GM23338 (cell line): ENCODE measurements at regions not wholly inside any gene's neighbourhood (a gene's known extent, or its start where the extent isn't known, plus 50 kb on each side); places are given as distances from the start of the nearest gene placed in this dataset.

Source experiments
- ATAC-seq: fragments of 200-7000 bp; cut with Tn5 transposase; 3 replicates; pipeline ENCODE4 v1.9.1; 2020
- DNase-seq: peaks from one replicate; pipeline ENCODE4 v3.0.0-alpha.2; 2015; ENCODE audit warnings: low spot score
- H2AFZ ChIP-seq: fragments of 200-600 bp; sonication (generic); 2 replicates; pipeline ENCODE4 v1.8.0; 2016; ENCODE audit warnings: antibody characterized with exemption, mild to moderate bottlenecking, moderate library complexity
- H3F3A ChIP-seq: fragments of 200-600 bp; sonication (generic); replicated peaks from 2 replicates; pipeline ENCODE4 v1.8.0; 2017; ENCODE audit warnings: antibody characterized with exemption, mixed run types, low read depth
- H3K27ac ChIP-seq: fragments of 200-600 bp; sonication (generic); 2 replicates; pipeline ENCODE4 v1.6.1; 2016; ENCODE audit warnings: low read depth
- H3K27me3 ChIP-seq: fragments of 200-600 bp; sonication (generic); 2 replicates; pipeline ENCODE4 v1.8.0; 2016; ENCODE audit warnings: mild to moderate bottlenecking, mixed run types, moderate library complexity; ENCODE audit not compliant: insufficient read depth
- H3K36me3 ChIP-seq: fragments of 200-600 bp; sonication (generic); 2 replicates; pipeline ENCODE4 v1.8.0; 2016; ENCODE audit warnings: mild to moderate bottlenecking; ENCODE audit not compliant: insufficient read depth
- H3K4me1 ChIP-seq: fragments of 200-600 bp; sonication (generic); 2 replicates; pipeline ENCODE4 v1.8.0; 2016; ENCODE audit warnings: mild to moderate bottlenecking, moderate library complexity; ENCODE audit not compliant: insufficient read depth
- H3K4me2 ChIP-seq: fragments of 200-600 bp; sonication (generic); 2 replicates; pipeline ENCODE4 v1.7.1; 2017; ENCODE audit warnings: mixed run types
- H3K4me3 ChIP-seq: fragments of 200-600 bp; sonication (generic); 2 replicates; pipeline ENCODE4 v1.6.1; 2016; ENCODE audit warnings: mixed run types
- H3K79me2 ChIP-seq: fragments of 200-600 bp; sonication (generic); replicated peaks from 2 replicates; pipeline ENCODE4 v1.8.0; 2017; ENCODE audit warnings: mild to moderate bottlenecking; ENCODE audit not compliant: insufficient read depth
- H3K9me2 ChIP-seq: fragments of 200-600 bp; sonication (generic); 2 replicates; pipeline ENCODE4 v1.8.0; 2017; ENCODE audit not compliant: insufficient read depth
- H4K20me1 ChIP-seq: fragments of 200-600 bp; sonication (generic); replicated peaks from 2 replicates; pipeline ENCODE4 v1.8.0; 2017; ENCODE audit warnings: mild to moderate bottlenecking; ENCODE audit not compliant: insufficient read depth
- H3K27ac Mint-ChIP-seq: 2 replicates; pipeline ENCODE4 v1.8.0; 2020; ENCODE audit warnings: inconsistent platforms, mild to moderate bottlenecking, moderate library complexity, mixed read lengths
- H3K27me3 Mint-ChIP-seq: 3 replicates; pipeline ENCODE4 v1.8.0; 2022; ENCODE audit warnings: low read depth, mild to moderate bottlenecking, moderate library complexity, mixed read lengths, inconsistent platforms; ENCODE audit not compliant: insufficient read depth, poor library complexity
- H3K36me3 Mint-ChIP-seq: 3 replicates; pipeline ENCODE4 v1.8.0; 2021; ENCODE audit warnings: low read depth, mild to moderate bottlenecking, inconsistent platforms, moderate library complexity, mixed read lengths
- H3K4me1 Mint-ChIP-seq: 3 replicates; pipeline ENCODE4 v1.8.0; 2020; ENCODE audit warnings: mild to moderate bottlenecking, inconsistent platforms, mixed read lengths
- H3K4me3 Mint-ChIP-seq: 3 replicates; pipeline ENCODE4 v1.8.0; 2021; ENCODE audit warnings: moderate library complexity, mild to moderate bottlenecking, inconsistent platforms, mixed read lengths
- H3K9me3 Mint-ChIP-seq: 3 replicates; pipeline ENCODE4 v1.8.0; 2020; ENCODE audit warnings: moderate library complexity, mild to moderate bottlenecking, inconsistent platforms, mixed read lengths
- JUNB ChIP-seq: IDR thresholded peaks from one replicate; pipeline ENCODE4 v1.6.1; 2016; ENCODE audit warnings: antibody characterized with exemption; ENCODE audit not compliant: unreplicated experiment
- POLR2AphosphoS5 ChIP-seq: IDR thresholded peaks from 2 replicates; pipeline ENCODE4 v1.6.1; 2016; ENCODE audit warnings: antibody characterized with exemption, low read depth
- STAT1 ChIP-seq: IDR thresholded peaks from one replicate; pipeline ENCODE4 v1.6.1; 2016; ENCODE audit warnings: antibody characterized with exemption; ENCODE audit not compliant: unreplicated experiment
- ZNF114 ChIP-seq: fragments of 250-450 bp; sonication (Bioruptor Pico); IDR thresholded peaks from 2 replicates; pipeline ENCODE4 v1.5.0; 2020; ENCODE audit warnings: mild to moderate bottlenecking, moderate library complexity
- ZNF331 ChIP-seq: fragments of 250-450 bp; sonication (Bioruptor Pico); IDR thresholded peaks from 2 replicates; pipeline ENCODE4 v1.5.0; 2020; ENCODE audit warnings: low read depth, mild to moderate bottlenecking, moderate library complexity
- TF ChIP-seq, protein P1 (sequence below): fragments of 250-450 bp; sonication (Bioruptor Pico); IDR thresholded peaks from 2 replicates; pipeline ENCODE4 v1.5.0; 2020; ENCODE audit warnings: mild to moderate bottlenecking, moderate library complexity
- TF ChIP-seq, protein P2 (sequence below), 2 experiments: fragments of 200-600 bp in 1 of 2; sonication (generic) in 1 of 2; conservative IDR thresholded peaks; 2 replicates each; pipeline versions ENCODE4 v1.5.1 to v1.6.1; 2016 to 2017; ENCODE audit warnings: antibody characterized with exemption in 2 of 2, low read depth in 2 of 2, mild to moderate bottlenecking in 2 of 2, moderate library complexity in 1 of 2

DNA sequence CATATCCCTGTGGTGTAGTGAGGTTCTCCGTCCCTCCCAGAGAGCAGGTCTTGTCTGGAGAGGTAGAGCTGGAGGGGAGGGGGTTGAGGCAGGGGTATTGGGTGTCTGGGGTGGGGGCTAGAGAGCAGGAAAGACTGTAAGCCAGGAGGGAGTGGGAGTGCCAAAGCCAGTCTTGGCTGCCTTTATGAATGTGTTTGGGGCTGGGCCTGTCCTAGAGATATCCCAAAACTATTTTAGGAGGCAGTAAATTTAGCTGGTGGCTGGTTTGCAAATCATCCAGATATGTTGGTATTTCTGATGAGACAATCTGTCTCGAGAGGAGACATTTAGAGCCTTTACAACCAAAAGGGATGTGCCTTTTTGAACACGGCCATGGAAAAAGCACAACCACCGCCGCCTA lies 166.6 kb downstream of the TLE3 start (continued):
- TF ChIP-seq, protein P1, sequence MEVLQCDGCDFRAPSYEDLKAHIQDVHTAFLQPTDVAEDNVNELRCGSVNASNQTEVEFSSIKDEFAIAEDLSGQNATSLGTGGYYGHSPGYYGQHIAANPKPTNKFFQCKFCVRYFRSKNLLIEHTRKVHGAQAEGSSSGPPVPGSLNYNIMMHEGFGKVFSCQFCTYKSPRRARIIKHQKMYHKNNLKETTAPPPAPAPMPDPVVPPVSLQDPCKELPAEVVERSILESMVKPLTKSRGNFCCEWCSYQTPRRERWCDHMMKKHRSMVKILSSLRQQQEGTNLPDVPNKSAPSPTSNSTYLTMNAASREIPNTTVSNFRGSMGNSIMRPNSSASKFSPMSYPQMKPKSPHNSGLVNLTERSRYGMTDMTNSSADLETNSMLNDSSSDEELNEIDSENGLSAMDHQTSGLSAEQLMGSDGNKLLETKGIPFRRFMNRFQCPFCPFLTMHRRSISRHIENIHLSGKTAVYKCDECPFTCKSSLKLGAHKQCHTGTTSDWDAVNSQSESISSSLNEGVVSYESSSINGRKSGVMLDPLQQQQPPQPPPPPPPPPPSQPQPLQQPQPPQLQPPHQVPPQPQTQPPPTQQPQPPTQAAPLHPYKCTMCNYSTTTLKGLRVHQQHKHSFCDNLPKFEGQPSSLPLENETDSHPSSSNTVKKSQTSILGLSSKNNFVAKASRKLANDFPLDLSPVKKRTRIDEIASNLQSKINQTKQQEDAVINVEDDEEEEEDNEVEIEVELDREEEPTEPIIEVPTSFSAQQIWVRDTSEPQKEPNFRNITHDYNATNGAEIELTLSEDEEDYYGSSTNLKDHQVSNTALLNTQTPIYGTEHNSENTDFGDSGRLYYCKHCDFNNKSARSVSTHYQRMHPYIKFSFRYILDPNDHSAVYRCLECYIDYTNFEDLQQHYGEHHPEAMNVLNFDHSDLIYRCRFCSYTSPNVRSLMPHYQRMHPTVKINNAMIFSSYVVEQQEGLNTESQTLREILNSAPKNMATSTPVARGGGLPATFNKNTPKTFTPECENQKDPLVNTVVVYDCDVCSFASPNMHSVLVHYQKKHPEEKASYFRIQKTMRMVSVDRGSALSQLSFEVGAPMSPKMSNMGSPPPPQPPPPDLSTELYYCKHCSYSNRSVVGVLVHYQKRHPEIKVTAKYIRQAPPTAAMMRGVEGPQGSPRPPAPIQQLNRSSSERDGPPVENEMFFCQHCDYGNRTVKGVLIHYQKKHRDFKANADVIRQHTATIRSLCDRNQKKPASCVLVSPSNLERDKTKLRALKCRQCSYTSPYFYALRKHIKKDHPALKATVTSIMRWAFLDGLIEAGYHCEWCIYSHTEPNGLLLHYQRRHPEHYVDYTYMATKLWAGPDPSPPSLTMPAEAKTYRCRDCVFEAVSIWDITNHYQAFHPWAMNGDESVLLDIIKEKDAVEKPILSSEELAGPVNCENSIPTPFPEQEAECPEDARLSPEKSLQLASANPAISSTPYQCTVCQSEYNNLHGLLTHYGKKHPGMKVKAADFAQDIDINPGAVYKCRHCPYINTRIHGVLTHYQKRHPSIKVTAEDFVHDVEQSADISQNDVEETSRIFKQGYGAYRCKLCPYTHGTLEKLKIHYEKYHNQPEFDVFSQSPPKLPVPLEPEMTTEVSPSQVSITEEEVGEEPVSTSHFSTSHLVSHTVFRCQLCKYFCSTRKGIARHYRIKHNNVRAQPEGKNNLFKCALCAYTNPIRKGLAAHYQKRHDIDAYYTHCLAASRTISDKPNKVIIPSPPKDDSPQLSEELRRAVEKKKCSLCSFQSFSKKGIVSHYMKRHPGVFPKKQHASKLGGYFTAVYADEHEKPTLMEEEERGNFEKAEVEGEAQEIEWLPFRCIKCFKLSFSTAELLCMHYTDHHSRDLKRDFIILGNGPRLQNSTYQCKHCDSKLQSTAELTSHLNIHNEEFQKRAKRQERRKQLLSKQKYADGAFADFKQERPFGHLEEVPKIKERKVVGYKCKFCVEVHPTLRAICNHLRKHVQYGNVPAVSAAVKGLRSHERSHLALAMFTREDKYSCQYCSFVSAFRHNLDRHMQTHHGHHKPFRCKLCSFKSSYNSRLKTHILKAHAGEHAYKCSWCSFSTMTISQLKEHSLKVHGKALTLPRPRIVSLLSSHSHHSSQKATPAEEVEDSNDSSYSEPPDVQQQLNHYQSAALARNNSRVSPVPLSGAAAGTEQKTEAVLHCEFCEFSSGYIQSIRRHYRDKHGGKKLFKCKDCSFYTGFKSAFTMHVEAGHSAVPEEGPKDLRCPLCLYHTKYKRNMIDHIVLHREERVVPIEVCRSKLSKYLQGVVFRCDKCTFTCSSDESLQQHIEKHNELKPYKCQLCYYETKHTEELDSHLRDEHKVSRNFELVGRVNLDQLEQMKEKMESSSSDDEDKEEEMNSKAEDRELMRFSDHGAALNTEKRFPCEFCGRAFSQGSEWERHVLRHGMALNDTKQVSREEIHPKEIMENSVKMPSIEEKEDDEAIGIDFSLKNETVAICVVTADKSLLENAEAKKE: no peak
- TF ChIP-seq, protein P2, sequence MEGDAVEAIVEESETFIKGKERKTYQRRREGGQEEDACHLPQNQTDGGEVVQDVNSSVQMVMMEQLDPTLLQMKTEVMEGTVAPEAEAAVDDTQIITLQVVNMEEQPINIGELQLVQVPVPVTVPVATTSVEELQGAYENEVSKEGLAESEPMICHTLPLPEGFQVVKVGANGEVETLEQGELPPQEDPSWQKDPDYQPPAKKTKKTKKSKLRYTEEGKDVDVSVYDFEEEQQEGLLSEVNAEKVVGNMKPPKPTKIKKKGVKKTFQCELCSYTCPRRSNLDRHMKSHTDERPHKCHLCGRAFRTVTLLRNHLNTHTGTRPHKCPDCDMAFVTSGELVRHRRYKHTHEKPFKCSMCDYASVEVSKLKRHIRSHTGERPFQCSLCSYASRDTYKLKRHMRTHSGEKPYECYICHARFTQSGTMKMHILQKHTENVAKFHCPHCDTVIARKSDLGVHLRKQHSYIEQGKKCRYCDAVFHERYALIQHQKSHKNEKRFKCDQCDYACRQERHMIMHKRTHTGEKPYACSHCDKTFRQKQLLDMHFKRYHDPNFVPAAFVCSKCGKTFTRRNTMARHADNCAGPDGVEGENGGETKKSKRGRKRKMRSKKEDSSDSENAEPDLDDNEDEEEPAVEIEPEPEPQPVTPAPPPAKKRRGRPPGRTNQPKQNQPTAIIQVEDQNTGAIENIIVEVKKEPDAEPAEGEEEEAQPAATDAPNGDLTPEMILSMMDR (conservative IDR thresholded peaks at IDR 0.05; ENCODE audit: low read depth in 2 of 2): no peak
- no peak for TF ChIP-seq STAT1
- no peak for TF ChIP-seq POLR2AphosphoS5
- no peak for TF ChIP-seq ZNF331 (CRISPR knock-in tag)
- no peak for TF ChIP-seq ZNF114 (CRISPR knock-in tag)

DNA sequence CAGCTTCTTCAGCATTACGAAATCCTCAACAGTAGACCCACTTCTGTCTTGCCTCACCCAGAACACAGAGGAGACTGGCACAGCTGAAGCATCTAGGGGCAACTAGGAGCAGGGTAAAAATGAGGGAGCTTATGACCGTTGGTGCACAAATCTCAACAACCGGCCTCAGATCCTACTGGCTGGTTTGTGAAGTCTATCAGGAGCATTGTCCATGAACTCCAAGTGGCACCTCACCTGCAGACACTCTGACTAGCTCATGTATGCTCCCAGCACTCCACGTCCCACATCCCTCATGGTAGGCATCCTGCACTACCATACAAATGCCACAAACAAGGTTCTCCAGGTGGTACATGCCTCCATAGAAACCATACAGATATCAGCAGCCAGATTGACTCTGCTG lies 163.1 kb downstream of the TLE3 start:
- DNase-seq: no peak

More for the DNA sequence above, 163.1 kb downstream of the TLE3 start:
- no peaks in the 10 kb centered on the region for H4K20me1 ChIP-seq
- peaks cover 7% of the 10 kb centered on the region for H3K9me3 Mint-ChIP-seq
- H3K27me3 ChIP-seq: no peaks in the 10 kb centered on the region
- H3K79me2 ChIP-seq: no peaks in the 10 kb centered on the region
- TF ChIP-seq, protein P2 (conservative IDR thresholded peaks at IDR 0.05; ENCODE audit: low read depth in 2 of 2): no peak
- TF ChIP-seq JUNB (no peak), ZNF114 (CRISPR knock-in tag) (no peak)
- H3K27ac ChIP-seq: no peak overlapping the region
- no peak overlapping the region for H2AFZ ChIP-seq
- H3K36me3 ChIP-seq: no peaks in the 10 kb centered on the region
- H3K9me2 ChIP-seq: 0 out of 2 replicates have a peak, but pooled peaks cover 7% of the 10 kb centered on the region
- H3K27me3 Mint-ChIP-seq: peaks cover 4% of the 10 kb centered on the region
- no peak overlapping the region for H3K4me3 Mint-ChIP-seq
- H3K27ac Mint-ChIP-seq: no peak overlapping the region
- peaks cover 6% of the 10 kb centered on the region for H3K4me1 Mint-ChIP-seq
- peaks cover 10% of the 10 kb centered on the region for H3K4me1 ChIP-seq
- no peak overlapping the region for H3K4me2 ChIP-seq
- no peak overlapping the region for H3K4me3 ChIP-seq
- H3K36me3 Mint-ChIP-seq: peaks cover 2% of the 10 kb centered on the region; the same call in 2 of the 3 replicates
- H3F3A ChIP-seq: no peaks in the 10 kb centered on the region
- ATAC-seq: no peak
